Endothelial cell (in vitro differentiated cells): ENCODE measurements at regions not wholly inside any gene's neighbourhood (a gene's known extent, or its start where the extent isn't known, plus 50 kb on each side); places are given as distances from the start of the nearest gene placed in this dataset.

Source experiments
- DNase-seq: peaks from one replicate; pipeline ENCODE4 v3.0.0; 2021; ENCODE audit warnings: low spot score
- H3K27ac Mint-ChIP-seq: one replicate; pipeline ENCODE4 v1.8.0; 2021; ENCODE audit warnings: mixed read lengths, inconsistent platforms; ENCODE audit not compliant: unreplicated experiment
- H3K27me3 Mint-ChIP-seq: one replicate; pipeline ENCODE4 v1.8.0; 2021; ENCODE audit warnings: mild to moderate bottlenecking, moderate library complexity, mixed read lengths, inconsistent platforms; ENCODE audit not compliant: unreplicated experiment
- H3K36me3 Mint-ChIP-seq: one replicate; pipeline ENCODE4 v1.8.0; 2021; ENCODE audit warnings: mild to moderate bottlenecking, low read depth, mixed read lengths, inconsistent platforms; ENCODE audit not compliant: unreplicated experiment
- H3K4me1 Mint-ChIP-seq: one replicate; pipeline ENCODE4 v1.8.0; 2021; ENCODE audit warnings: mild to moderate bottlenecking, mixed read lengths, inconsistent platforms; ENCODE audit not compliant: unreplicated experiment
- H3K4me3 Mint-ChIP-seq: one replicate; pipeline ENCODE4 v1.8.0; 2021; ENCODE audit warnings: mild to moderate bottlenecking, mixed read lengths, inconsistent platforms; ENCODE audit not compliant: unreplicated experiment
- H3K9me3 Mint-ChIP-seq: one replicate; pipeline ENCODE4 v1.8.0; 2021; ENCODE audit warnings: mixed read lengths, inconsistent platforms; ENCODE audit not compliant: unreplicated experiment
- CTCF ChIP-seq: fragments of 200-600 bp; sonication (generic); IDR thresholded peaks from one replicate; pipeline ENCODE4 v1.5.0; 2021; ENCODE audit warnings: antibody characterized with exemption; ENCODE audit not compliant: unreplicated experiment

DNA sequence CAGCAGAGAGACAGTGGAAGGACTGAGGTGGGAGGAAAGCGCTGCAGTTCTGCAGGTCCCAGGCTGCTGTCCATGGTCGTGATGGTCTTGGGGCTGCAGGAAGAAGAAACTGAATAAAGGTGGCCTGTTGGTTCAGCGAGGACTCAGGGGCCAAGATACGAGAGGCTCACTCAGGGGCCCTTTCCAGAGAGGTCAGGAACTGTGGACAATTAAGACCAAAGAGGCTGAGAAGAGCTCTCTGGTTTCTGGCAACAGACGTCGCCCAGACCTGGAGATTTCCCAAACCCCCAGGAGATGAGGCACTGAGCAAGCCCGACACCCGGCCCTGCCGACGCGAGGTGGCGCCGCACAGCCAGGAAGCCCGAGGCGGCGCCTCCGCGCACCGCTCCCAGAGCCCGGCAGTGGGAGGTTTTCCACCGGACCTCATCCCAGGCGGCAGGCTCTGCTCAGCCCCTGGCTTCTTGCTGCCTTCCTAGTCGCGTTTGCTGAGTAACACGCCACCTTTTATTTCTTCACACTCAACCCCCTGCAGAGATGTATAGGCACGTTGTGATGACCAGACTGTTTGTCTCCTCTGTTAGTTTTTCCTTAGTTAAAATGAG is 56.4 kb upstream of the ARRDC4 start:
- Mint-ChIP-seq H3K36me3 (no peaks in the 10 kb centered on the region), H3K4me1 (no peaks in the 10 kb centered on the region), H3K27ac (no peak overlapping the region), H3K4me3 (no peak overlapping the region), H3K9me3 (no peaks in the 10 kb centered on the region), H3K27me3 (no peaks in the 10 kb centered on the region)
- DNase-seq = peak; percentile 88
- TF ChIP-seq CTCF = peak; percentile 25

- DNase-seq = peak; percentile 85
- Mint-ChIP-seq H3K4me1 (no peaks in the 10 kb centered on the region), H3K4me3 (no peak overlapping the region), H3K36me3 (no peaks in the 10 kb centered on the region), H3K9me3 (no peaks in the 10 kb centered on the region), H3K27me3 (peaks cover 1% of the 10 kb centered on the region), H3K27ac (no peak overlapping the region)
- peak; percentile 73 for TF ChIP-seq CTCF
Observed at GRCh38 chr15:97909291-97909891, 51.1 kb upstream of the ARRDC4 start.
